ENCODE measurements at regions not wholly inside any gene's neighbourhood (a gene's known extent, or its start where the extent isn't known, plus 50 kb on each side); places are given as distances from the start of the nearest gene placed in this dataset.

- TF ChIP-seq ZNF678 (CRISPR knock-in tag; IDR thresholded peaks at IDR 0.05) (no peak), ZBTB34 (CRISPR knock-in tag; IDR thresholded peaks at IDR 0.05) (peak; percentile 42; the same call in 1 of the 2 replicates), ZMYM2 (CRISPR knock-in tag; IDR thresholded peaks at IDR 0.05) (no peak), TBX3 (IDR thresholded peaks at IDR 0.05; ENCODE audit: borderline replicate concordance) (no peak), SP5 (CRISPR knock-in tag; IDR thresholded peaks at IDR 0.05; ENCODE audit: borderline replicate concordance, low read depth) (peak; percentile 80), RORA (CRISPR knock-in tag; IDR thresholded peaks at IDR 0.05) (no peak), DMAP1 (CRISPR knock-in tag; IDR thresholded peaks at IDR 0.05) (no peak; the same call in 1 of the 2 replicates), IRX3 (CRISPR knock-in tag; IDR thresholded peaks at IDR 0.05; ENCODE audit: borderline replicate concordance, low read depth) (peak; percentile 54; the same call in 1 of the 2 replicates), SKIL (CRISPR knock-in tag; IDR thresholded peaks at IDR 0.05; ENCODE audit: borderline replicate concordance) (no peak), PRDM10 (CRISPR knock-in tag; IDR thresholded peaks at IDR 0.05; ENCODE audit: low read depth) (no peak; the same call in 1 of the 2 replicates), KDM2A (CRISPR knock-in tag; IDR thresholded peaks at IDR 0.05; ENCODE audit: borderline replicate concordance, low read depth) (peak; percentile 88), BHLHE40 (IDR thresholded peaks at IDR 0.05; ENCODE audit: low read length) (no peak), ZNF235 (CRISPR knock-in tag; IDR thresholded peaks at IDR 0.05; ENCODE audit: borderline replicate concordance) (peak; percentile 63; the same call in 1 of the 2 replicates), ZNF10 (CRISPR knock-in tag; IDR thresholded peaks at IDR 0.05; ENCODE audit: borderline replicate concordance, low read depth) (no peak), ZFP36L1 (CRISPR knock-in tag; IDR thresholded peaks at IDR 0.05) (no peak), STAG1 (CRISPR knock-in tag; IDR thresholded peaks at IDR 0.05) (peak; percentile 80), REST (IDR thresholded peaks at IDR 0.05; ENCODE audit: borderline replicate concordance in 1 of 2, low read depth in 1 of 2, low read length in 2 of 2) (no peak), TCF7 (IDR thresholded peaks at IDR 0.05; ENCODE audit: low read depth) (no peak), CCAR2 (optimal IDR thresholded peaks at IDR 0.05; ENCODE audit: low read depth, low read length) (no peak)
Observed at GRCh38 chr1:9428601-9429341, 110.5 kb upstream of the SLC25A33 start (continued).
